ENCODE measurements at regions not wholly inside any gene's neighbourhood (a gene's known extent, or its start where the extent isn't known, plus 50 kb on each side); places are given as distances from the start of the nearest gene placed in this dataset.
"Not testable (repeated sequence)": the region's sequence is repeated elsewhere in the genome, so short reads cannot be mapped to it uniquely, and the experiment has no call there.

GRCh38 chr2:187198136-187198535 lies 249.9 kb downstream of the CALCRL start:
- no peak overlapping the region for H3K4me3 ChIP-seq (ENCODE audit: low read depth, low read length)
- no peak for TF ChIP-seq CTCF (IDR thresholded peaks at IDR 0.05; ENCODE audit: low read depth, low read length, missing control alignments)
- in situ Hi-C loops (cut with HindIII; ENCODE audit: low sequenced_read_pairs), result no loop called here
- DNase-seq (ENCODE audit: low read depth), result no peak

DNA sequence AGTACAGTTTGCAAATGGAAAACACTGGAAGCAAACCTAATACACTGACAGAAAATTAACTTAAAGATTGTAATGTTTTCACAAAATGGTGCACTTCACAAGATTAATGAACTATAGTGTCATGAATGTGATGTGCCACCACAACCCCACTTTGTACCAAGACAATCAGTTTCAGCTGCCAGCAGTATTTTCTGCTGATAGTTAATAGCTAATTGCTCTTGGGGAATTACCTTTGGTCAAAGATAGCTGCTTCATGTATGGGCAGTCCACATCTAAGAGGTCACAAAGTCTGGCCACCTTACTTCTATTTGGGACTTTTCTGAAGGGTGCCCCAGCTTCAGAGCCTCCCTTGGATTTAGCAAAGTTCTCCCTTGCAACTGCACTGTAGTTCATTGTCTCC lies 254.0 kb downstream of the CALCRL start:
- no peak overlapping the region for H3K4me3 ChIP-seq (ENCODE audit: low read depth, low read length)
- TF ChIP-seq CTCF (IDR thresholded peaks at IDR 0.05; ENCODE audit: low read depth, low read length, missing control alignments), result no peak
- DNase-seq (ENCODE audit: low read depth), result no peak
- in situ Hi-C loops (cut with HindIII; ENCODE audit: low sequenced_read_pairs), result no loop called here

DNA sequence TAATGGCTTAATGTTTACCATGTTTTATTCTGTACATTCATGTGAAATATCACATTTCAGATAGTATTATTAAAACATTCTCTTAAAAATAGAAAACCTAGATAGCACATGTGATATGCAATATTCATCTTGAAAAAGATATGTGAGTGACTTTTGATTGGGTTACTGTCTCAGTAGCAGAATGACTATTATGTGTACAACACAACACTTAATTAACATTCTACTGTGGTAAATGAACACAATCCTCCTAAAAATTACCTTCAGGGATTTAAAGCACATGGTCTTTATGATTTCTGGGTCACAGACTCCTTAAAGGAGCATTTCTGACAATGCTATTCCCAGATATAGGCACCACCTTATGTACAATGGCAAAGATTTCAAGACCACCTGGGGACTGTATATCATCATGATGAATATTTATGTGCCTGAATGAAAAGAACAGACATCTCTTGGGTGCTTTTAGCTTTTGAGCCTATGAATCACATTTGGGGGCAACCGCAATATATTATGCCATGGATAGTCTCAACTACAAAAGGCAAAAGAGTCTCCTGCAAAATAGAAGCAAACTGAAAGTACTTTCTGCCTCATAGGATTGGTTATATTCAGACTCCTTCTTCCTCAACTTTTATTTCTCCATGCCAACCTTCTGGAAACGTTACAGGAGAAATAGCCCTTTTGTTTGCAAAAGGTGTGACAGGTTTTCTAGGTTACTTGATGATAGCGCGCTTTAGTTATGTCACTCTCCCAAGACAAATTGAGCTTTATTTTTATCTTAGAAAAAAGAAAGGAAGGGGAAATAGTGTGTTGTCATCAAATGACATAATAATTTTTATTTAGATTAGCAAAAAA lies 259.0 kb downstream of the CALCRL start:
- no peak overlapping the region for H3K4me3 ChIP-seq (ENCODE audit: low read depth, low read length)
- in situ Hi-C loops (cut with HindIII; ENCODE audit: low sequenced_read_pairs), result no loop called here
- TF ChIP-seq CTCF (IDR thresholded peaks at IDR 0.05; ENCODE audit: low read depth, low read length, missing control alignments), result no peak
- peak; percentile 20 for DNase-seq (ENCODE audit: low read depth)

GRCh38 chr2:187187519-187187918 lies 260.5 kb downstream of the CALCRL start:
- no peak for TF ChIP-seq CTCF (IDR thresholded peaks at IDR 0.05; ENCODE audit: low read depth, low read length, missing control alignments)
- H3K4me3 ChIP-seq (ENCODE audit: low read depth, low read length), result no peak overlapping the region
- in situ Hi-C loops (cut with HindIII; ENCODE audit: low sequenced_read_pairs), result no loop called here
- no peak for DNase-seq (ENCODE audit: low read depth)

- no peak for DNase-seq (ENCODE audit: low read depth)
- TF ChIP-seq CTCF (IDR thresholded peaks at IDR 0.05; ENCODE audit: low read depth, low read length, missing control alignments), result no peak
- in situ Hi-C loops (cut with HindIII; ENCODE audit: low sequenced_read_pairs), result no loop called here
- no peak overlapping the region for H3K4me3 ChIP-seq (ENCODE audit: low read depth, low read length)
Observed at GRCh38 chr2:187180529-187180928, 267.5 kb downstream of the CALCRL start.

GRCh38 chr2:187178876-187179275 lies 269.2 kb downstream of the CALCRL start:
- H3K4me3 ChIP-seq (ENCODE audit: low read depth, low read length); in situ Hi-C loops (cut with HindIII; ENCODE audit: low sequenced_read_pairs); DNase-seq (ENCODE audit: low read depth): not testable (repeated sequence)

- no peak overlapping the region for H3K4me3 ChIP-seq (ENCODE audit: low read depth, low read length)
- no peak for TF ChIP-seq CTCF (IDR thresholded peaks at IDR 0.05; ENCODE audit: low read depth, low read length, missing control alignments)
- DNase-seq (ENCODE audit: low read depth), result no peak
- in situ Hi-C loops (cut with HindIII; ENCODE audit: low sequenced_read_pairs), result no loop called here
Observed at GRCh38 chr2:187177253-187177652, 270.8 kb downstream of the CALCRL start.

All from astrocyte of the cerebellum (primary cell).